ENCODE measurements at regions not wholly inside any gene's neighbourhood (a gene's known extent, or its start where the extent isn't known, plus 50 kb on each side); places are given as distances from the start of the nearest gene placed in this dataset.

DNA sequence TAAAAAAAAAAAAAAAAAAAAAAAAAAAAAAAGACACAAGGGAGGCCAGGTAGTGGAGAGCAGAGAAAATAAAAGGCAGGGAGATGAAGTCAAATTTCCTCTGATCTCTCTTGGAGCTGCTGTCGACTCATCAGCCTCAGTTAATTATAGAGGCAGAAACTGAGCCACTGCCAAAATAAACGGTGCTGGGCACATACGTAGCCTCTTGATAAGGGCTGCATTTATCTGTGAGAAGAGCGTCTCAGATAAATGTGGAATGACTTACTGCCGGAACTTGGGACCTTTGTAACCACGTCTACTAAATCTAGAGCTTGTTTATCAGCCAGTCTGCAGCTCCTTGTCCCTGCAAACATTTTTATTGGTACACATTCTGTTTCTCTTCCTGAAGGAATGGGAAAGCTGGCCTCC, 162.3 kb downstream of the BAMBI start:
- no peaks in the 10 kb centered on the region for H3K9me3 ChIP-seq (ENCODE audit: control insufficient read depth, insufficient read depth, low read length)
- H3K4me2 ChIP-seq (ENCODE audit: low read length), result no peak overlapping the region
- H3K79me2 ChIP-seq (ENCODE audit: control insufficient read depth, low read length), result no peaks in the 10 kb centered on the region
- H3K36me3 ChIP-seq (ENCODE audit: control insufficient read depth, low read length), result no peaks in the 10 kb centered on the region
- H3K4me1 ChIP-seq (ENCODE audit: control insufficient read depth, low read length), result no peaks in the 10 kb centered on the region
- no peak overlapping the region for H3K4me3 ChIP-seq (ENCODE audit: low read length)
- H3F3A ChIP-seq (ENCODE audit: control insufficient read depth, insufficient read depth), result no peaks in the 10 kb centered on the region
- H3K27me3 ChIP-seq (ENCODE audit: control insufficient read depth, low read length), result no peaks in the 10 kb centered on the region
- H4K20me1 ChIP-seq (ENCODE audit: control insufficient read depth, insufficient read depth, low read depth, low read length), result no peaks in the 10 kb centered on the region
- TF ChIP-seq, protein P1, sequence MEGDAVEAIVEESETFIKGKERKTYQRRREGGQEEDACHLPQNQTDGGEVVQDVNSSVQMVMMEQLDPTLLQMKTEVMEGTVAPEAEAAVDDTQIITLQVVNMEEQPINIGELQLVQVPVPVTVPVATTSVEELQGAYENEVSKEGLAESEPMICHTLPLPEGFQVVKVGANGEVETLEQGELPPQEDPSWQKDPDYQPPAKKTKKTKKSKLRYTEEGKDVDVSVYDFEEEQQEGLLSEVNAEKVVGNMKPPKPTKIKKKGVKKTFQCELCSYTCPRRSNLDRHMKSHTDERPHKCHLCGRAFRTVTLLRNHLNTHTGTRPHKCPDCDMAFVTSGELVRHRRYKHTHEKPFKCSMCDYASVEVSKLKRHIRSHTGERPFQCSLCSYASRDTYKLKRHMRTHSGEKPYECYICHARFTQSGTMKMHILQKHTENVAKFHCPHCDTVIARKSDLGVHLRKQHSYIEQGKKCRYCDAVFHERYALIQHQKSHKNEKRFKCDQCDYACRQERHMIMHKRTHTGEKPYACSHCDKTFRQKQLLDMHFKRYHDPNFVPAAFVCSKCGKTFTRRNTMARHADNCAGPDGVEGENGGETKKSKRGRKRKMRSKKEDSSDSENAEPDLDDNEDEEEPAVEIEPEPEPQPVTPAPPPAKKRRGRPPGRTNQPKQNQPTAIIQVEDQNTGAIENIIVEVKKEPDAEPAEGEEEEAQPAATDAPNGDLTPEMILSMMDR (IDR thresholded peaks at IDR 0.05; ENCODE audit: low read depth, low read length, poor library complexity, severe bottlenecking), result no peak
- no peak for TF ChIP-seq EZH2phosphoT487 (IDR thresholded peaks at IDR 0.05; ENCODE audit: borderline replicate concordance, low read length)
- no peak overlapping the region for H3K27ac ChIP-seq (ENCODE audit: low read depth, low read length)
- H3K9me2 ChIP-seq (replicated peaks; ENCODE audit: control insufficient read depth, low read length), result no peaks in the 10 kb centered on the region

- Histone ChIP-seq H3K9me2 (replicated peaks; ENCODE audit: control insufficient read depth, low read length) (no peaks in the 10 kb centered on the region), H3K4me3 (ENCODE audit: low read length) (no peak overlapping the region), H3K27ac (ENCODE audit: low read depth, low read length) (no peak overlapping the region), H3K79me2 (ENCODE audit: control insufficient read depth, low read length) (no peaks in the 10 kb centered on the region), H3K4me1 (ENCODE audit: control insufficient read depth, low read length) (no peaks in the 10 kb centered on the region), H3K36me3 (ENCODE audit: control insufficient read depth, low read length) (no peaks in the 10 kb centered on the region), H3K4me2 (ENCODE audit: low read length) (no peak overlapping the region), H4K20me1 (ENCODE audit: control insufficient read depth, insufficient read depth, low read depth, low read length) (no peaks in the 10 kb centered on the region), H3F3A (ENCODE audit: control insufficient read depth, insufficient read depth) (no peaks in the 10 kb centered on the region), H3K27me3 (ENCODE audit: control insufficient read depth, low read length) (no peaks in the 10 kb centered on the region), H3K9me3 (ENCODE audit: control insufficient read depth, insufficient read depth, low read length) (no peaks in the 10 kb centered on the region)
- TF ChIP-seq, protein P1 (IDR thresholded peaks at IDR 0.05; ENCODE audit: low read depth, low read length, poor library complexity, severe bottlenecking), result no peak
- TF ChIP-seq EZH2phosphoT487 (IDR thresholded peaks at IDR 0.05; ENCODE audit: borderline replicate concordance, low read length), result no peak
Measured at GRCh38 chr10:28840202-28840601, 162.9 kb downstream of the BAMBI start.

GRCh38 chr10:28840971-28841370, 163.7 kb downstream of the BAMBI start:
- H3K36me3 ChIP-seq (ENCODE audit: control insufficient read depth, low read length), result no peaks in the 10 kb centered on the region
- TF ChIP-seq, protein P1 (IDR thresholded peaks at IDR 0.05; ENCODE audit: low read depth, low read length, poor library complexity, severe bottlenecking), result no peak
- no peak for TF ChIP-seq EZH2phosphoT487 (IDR thresholded peaks at IDR 0.05; ENCODE audit: borderline replicate concordance, low read length)
- H3K27me3 ChIP-seq (ENCODE audit: control insufficient read depth, low read length), result no peaks in the 10 kb centered on the region
- no peak overlapping the region for H3K4me2 ChIP-seq (ENCODE audit: low read length)
- no peaks in the 10 kb centered on the region for H3K4me1 ChIP-seq (ENCODE audit: control insufficient read depth, low read length)
- H3K4me3 ChIP-seq (ENCODE audit: low read length), result no peak overlapping the region
- H3K79me2 ChIP-seq (ENCODE audit: control insufficient read depth, low read length), result no peaks in the 10 kb centered on the region
- H4K20me1 ChIP-seq (ENCODE audit: control insufficient read depth, insufficient read depth, low read depth, low read length), result no peaks in the 10 kb centered on the region
- H3F3A ChIP-seq (ENCODE audit: control insufficient read depth, insufficient read depth), result no peaks in the 10 kb centered on the region
- H3K9me2 ChIP-seq (replicated peaks; ENCODE audit: control insufficient read depth, low read length), result no peaks in the 10 kb centered on the region
- H3K27ac ChIP-seq (ENCODE audit: low read depth, low read length), result no peak overlapping the region
- H3K9me3 ChIP-seq (ENCODE audit: control insufficient read depth, insufficient read depth, low read length), result no peaks in the 10 kb centered on the region

DNA sequence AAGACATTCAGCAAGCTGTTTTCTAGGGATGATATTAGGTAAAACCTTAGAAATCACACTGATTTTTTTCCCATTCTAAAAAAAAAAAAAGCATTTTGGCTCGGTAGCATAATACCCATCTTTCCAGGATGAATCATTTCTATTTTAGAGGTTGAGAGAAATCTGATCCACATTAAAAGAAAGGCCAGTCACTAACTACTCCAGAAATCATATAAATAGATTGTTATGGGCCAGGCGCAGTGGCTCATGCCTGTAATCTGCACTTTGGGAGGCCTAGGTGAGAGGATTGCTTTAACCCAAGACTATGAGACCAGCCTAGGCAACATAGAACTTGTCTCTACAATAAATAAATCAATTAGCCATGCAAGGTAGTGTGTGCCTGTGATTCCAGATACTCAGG, 164.3 kb downstream of the BAMBI start:
- no peak overlapping the region for H3K4me2 ChIP-seq (ENCODE audit: low read length)
- H3K9me3 ChIP-seq (ENCODE audit: control insufficient read depth, insufficient read depth, low read length), result no peaks in the 10 kb centered on the region

More for the DNA sequence above, 164.3 kb downstream of the BAMBI start:
- no peaks in the 10 kb centered on the region for H3K79me2 ChIP-seq (ENCODE audit: control insufficient read depth, low read length)
- no peaks in the 10 kb centered on the region for H3K4me1 ChIP-seq (ENCODE audit: control insufficient read depth, low read length)
- H3K4me3 ChIP-seq (ENCODE audit: low read length), result no peak overlapping the region
- H3K27me3 ChIP-seq (ENCODE audit: control insufficient read depth, low read length), result no peaks in the 10 kb centered on the region
- H4K20me1 ChIP-seq (ENCODE audit: control insufficient read depth, insufficient read depth, low read depth, low read length), result no peaks in the 10 kb centered on the region
- H3K27ac ChIP-seq (ENCODE audit: low read depth, low read length), result no peak overlapping the region
- no peaks in the 10 kb centered on the region for H3K36me3 ChIP-seq (ENCODE audit: control insufficient read depth, low read length)
- no peak for TF ChIP-seq EZH2phosphoT487 (IDR thresholded peaks at IDR 0.05; ENCODE audit: borderline replicate concordance, low read length)
- TF ChIP-seq, protein P1 (IDR thresholded peaks at IDR 0.05; ENCODE audit: low read depth, low read length, poor library complexity, severe bottlenecking), result no peak
- H3F3A ChIP-seq (ENCODE audit: control insufficient read depth, insufficient read depth), result no peaks in the 10 kb centered on the region
- H3K9me2 ChIP-seq (replicated peaks; ENCODE audit: control insufficient read depth, low read length), result no peaks in the 10 kb centered on the region

Data from DOHH2 (cell line).